B cell (primary cell): ENCODE measurements at regions not wholly inside any gene's neighbourhood (a gene's known extent, or its start where the extent isn't known, plus 50 kb on each side); places are given as distances from the start of the nearest gene placed in this dataset.

Source experiments
- ATAC-seq: fragments of 200-7000 bp; cut with Tn5 transposase; one replicate; pipeline ENCODE4 v1.10.0; 2021; ENCODE audit warnings: low read depth, mild to moderate bottlenecking, moderate number of reproducible peaks, moderate library complexity
- CTCF ChIA-PET: fragments of 350-600 bp; sonication (Branson Sonifier 250); formaldehyde crosslinking; loops from one replicate; lab custom pipeline; 2021; ENCODE audit warnings: antibody characterized with exemption, inconsistent platforms; lab: Charles Lee
- POLR2A ChIA-PET: fragments of 350-600 bp; sonication (Branson Sonifier 250); formaldehyde crosslinking; loops from one replicate; lab custom pipeline; 2021; ENCODE audit warnings: antibody characterized with exemption; lab: Charles Lee
- DNase-seq: peaks from one replicate; pipeline ENCODE4 v3.0.0; 2013
- H2AFZ ChIP-seq: 2 replicates; pipeline ENCODE4 v1.6.1; 2012; ENCODE audit warnings: mild to moderate bottlenecking, low read depth, low read length; ENCODE audit not compliant: insufficient read depth, poor library complexity, severe bottlenecking
- H3K27ac ChIP-seq, 2 donors: 1 replicate in 1 of 2; 2 replicates in 1 of 2; pipeline ENCODE4 v1.5.1; 2012 to 2013; ENCODE audit warnings: low read length in 2 of 2, mild to moderate bottlenecking in 2 of 2, moderate library complexity in 1 of 2
- H3K27me3 ChIP-seq, 4 experiments: fragments of 200-600 bp in 1 of 4; sonication (generic) in 1 of 4; replicated peaks in 1 of 4; 1 replicate in 2 of 4; 2 replicates in 2 of 4; pipeline versions ENCODE4 v1.6.1 to v1.7.0; 2013 to 2016; ENCODE audit warnings: low read length in 3 of 4, mild to moderate bottlenecking in 2 of 4, mixed read lengths in 1 of 4, moderate library complexity in 1 of 4; ENCODE audit not compliant: insufficient read depth in 4 of 4, control insufficient read depth in 3 of 4; ENCODE audit errors: control extremely low read depth in 1 of 4
- H3K36me3 ChIP-seq, 2 experiments: replicated peaks in 1 of 2; 1 replicate in 1 of 2; 2 replicates in 1 of 2; pipeline versions ENCODE4 v1.6.1 to v1.7.1; 2013; ENCODE audit warnings: low read length in 1 of 2; ENCODE audit not compliant: insufficient read depth in 2 of 2, control insufficient read depth in 1 of 2; ENCODE audit errors: control extremely low read depth in 1 of 2, extremely low read depth in 1 of 2
- H3K4me1 ChIP-seq, 2 donors: fragments of 200-600 bp in 1 of 2; sonication (generic) in 1 of 2; 1 replicate in 1 of 2; 2 replicates in 1 of 2; pipeline versions ENCODE4 v1.5.1 to v1.6.1; 2013 to 2017; ENCODE audit warnings: low read length in 2 of 2; ENCODE audit not compliant: control insufficient read depth in 2 of 2, insufficient read depth in 2 of 2
- H3K4me2 ChIP-seq: replicated peaks from 2 replicates; pipeline ENCODE3; 2012; ENCODE audit warnings: mild to moderate bottlenecking, low read depth, low read length; ENCODE audit not compliant: poor library complexity, severe bottlenecking
- H3K4me3 ChIP-seq, 5 experiments: fragments of 200-600 bp in 1 of 5; sonication (generic) in 1 of 5; 1 replicate in 3 of 5; 2 replicates in 2 of 5; pipeline versions ENCODE4 v1.5.1 to v1.7.0; 2011 to 2016; ENCODE audit warnings: low read length in 4 of 5, mild to moderate bottlenecking in 4 of 5, low read depth in 2 of 5, control low read depth in 1 of 5, moderate library complexity in 1 of 5; ENCODE audit not compliant: insufficient read depth in 1 of 5; ENCODE audit errors: control extremely low read depth in 1 of 5, extremely low read depth in 1 of 5
- H3K79me2 ChIP-seq: fragments of 200-600 bp; sonication (generic); one replicate; pipeline ENCODE4 v1.6.0; 2016; ENCODE audit warnings: low read length; ENCODE audit not compliant: control insufficient read depth, insufficient read depth
- H3K9ac ChIP-seq: fragments of 200-600 bp; sonication (generic); 2 replicates; pipeline ENCODE4 v1.6.1; 2017; ENCODE audit warnings: mild to moderate bottlenecking, low read length, moderate library complexity
- H3K9me3 ChIP-seq, 3 donors: one replicate each; pipeline versions ENCODE4 v1.6.1 to v1.7.1; 2013; ENCODE audit warnings: low read length in 2 of 3; ENCODE audit not compliant: control insufficient read depth in 2 of 3, insufficient read depth in 1 of 3; ENCODE audit errors: control extremely low read depth in 1 of 3
- H4K20me1 ChIP-seq: 2 replicates; pipeline ENCODE4 v1.6.0; 2012; ENCODE audit warnings: mild to moderate bottlenecking, low read length; ENCODE audit not compliant: insufficient read depth, control insufficient read depth, poor library complexity, severe bottlenecking
- H3K27ac Mint-ChIP-seq: one replicate; pipeline ENCODE4 v1.8.0; 2021; ENCODE audit warnings: mixed read lengths
- H3K27me3 Mint-ChIP-seq: one replicate; pipeline ENCODE4 v1.8.0; 2021; ENCODE audit warnings: mixed read lengths
- H3K4me1 Mint-ChIP-seq: one replicate; pipeline ENCODE4 v1.8.0; 2021; ENCODE audit warnings: mixed read lengths
- H3K4me3 Mint-ChIP-seq: one replicate; pipeline ENCODE4 v1.8.0; 2021; ENCODE audit warnings: mixed read lengths
- H3K9me3 Mint-ChIP-seq: one replicate; pipeline ENCODE4 v1.8.0; 2022; ENCODE audit warnings: mixed read lengths; ENCODE audit not compliant: insufficient read depth
- CTCF ChIP-seq: fragments of 200-600 bp; IDR thresholded peaks from one replicate; pipeline ENCODE4 v1.8.0; 2022; ENCODE audit warnings: antibody characterized with exemption, mild to moderate bottlenecking
- EZH2 ChIP-seq: IDR thresholded peaks from 2 replicates; pipeline ENCODE4 v1.6.1; 2012; ENCODE audit warnings: borderline replicate concordance, low read depth, mild to moderate bottlenecking, moderate library complexity, low read length; ENCODE audit not compliant: insufficient read depth, poor library complexity, severe bottlenecking
- WGBS: methylation state at CpG from one replicate; pipeline ENCODE4 v1.1.5; 2013; ENCODE audit warnings: missing lambda C conversion rate; ENCODE audit not compliant: insufficient coverage; 5-methylcytosine and 5-hydroxymethylcytosine counted together
- intact Hi-C: fragments of 100-400 bp; cut with micrococcal nuclease; formaldehyde crosslinking; loops from one replicate; pipeline ENCODE4 v1.10.0; 2022

- CTCF ChIA-PET: no interaction called here
- no peak for ATAC-seq
- Histone ChIP-seq H3K27ac (no peak overlapping the region), H3K79me2 (no peaks in the 10 kb centered on the region), H2AFZ (no peak overlapping the region), H3K4me2 (no peak overlapping the region), H3K4me3 (no peak overlapping the region), H3K9ac (no peak overlapping the region), H3K27me3 (no peaks in the 10 kb centered on the region), H4K20me1 (no peaks in the 10 kb centered on the region), H3K36me3 (no peaks in the 10 kb centered on the region), H3K4me1 (no peaks in the 10 kb centered on the region), H3K9me3 (no peaks in the 10 kb centered on the region)
- H3K4me1 Mint-ChIP-seq: no peaks in the 10 kb centered on the region
- POLR2A ChIA-PET: no interaction called here
- H3K4me3 Mint-ChIP-seq: no peak overlapping the region
- no peaks in the 10 kb centered on the region for H3K9me3 Mint-ChIP-seq
- WGBS: 86% methylated on average over 2 of the region's 2 CpGs
- no peak for TF ChIP-seq CTCF
- TF ChIP-seq EZH2: no peak
- peaks cover 13% of the 10 kb centered on the region for H3K27me3 Mint-ChIP-seq
- no peak overlapping the region for H3K27ac Mint-ChIP-seq
- intact Hi-C loops: no loop called here
- no peak for DNase-seq
Measured at GRCh38 chr13:28560612-28561011, 65.7 kb upstream of the FLT1 start.

- H3K9me3 Mint-ChIP-seq: no peaks in the 10 kb centered on the region
- Histone ChIP-seq H2AFZ (no peak overlapping the region), H3K4me3 (no peak overlapping the region), H4K20me1 (no peaks in the 10 kb centered on the region), H3K27ac (no peak overlapping the region), H3K9me3 (no peaks in the 10 kb centered on the region), H3K4me1 (no peaks in the 10 kb centered on the region), H3K4me2 (no peak overlapping the region), H3K79me2 (no peaks in the 10 kb centered on the region), H3K9ac (no peak overlapping the region), H3K36me3 (no peaks in the 10 kb centered on the region), H3K27me3 (no peaks in the 10 kb centered on the region)
- TF ChIP-seq EZH2: no peak
- no peak for TF ChIP-seq CTCF
- no peaks in the 10 kb centered on the region for H3K4me1 Mint-ChIP-seq
- ATAC-seq: no peak
- 91% methylated on average over 4 of the region's 8 CpGs for whole genome bisulfite sequencing
- no peak overlapping the region for H3K4me3 Mint-ChIP-seq
- peaks cover 13% of the 10 kb centered on the region for H3K27me3 Mint-ChIP-seq
- intact Hi-C loops: no loop called here
- no peak for DNase-seq
- no peak overlapping the region for H3K27ac Mint-ChIP-seq
- POLR2A ChIA-PET: no interaction called here
- CTCF ChIA-PET: no interaction called here
Measured at GRCh38 chr13:28559636-28560259, 64.8 kb upstream of the FLT1 start.
